Thyroid gland (tissue), 4 donors: ENCODE measurements at regions not wholly inside any gene's neighbourhood (a gene's known extent, or its start where the extent isn't known, plus 50 kb on each side); places are given as distances from the start of the nearest gene placed in this dataset.

ENCODE experiments used
- CTCF ChIP-seq, 6 experiments: fragments of 200-600 bp in 3 of 6; fragments of 450-650 bp in 3 of 6; sonication (generic) in 3 of 6; IDR thresholded peaks; one replicate each; pipeline ENCODE4 v1.5.1; 2016 to 2019; ENCODE audit warnings: antibody characterized with exemption in 6 of 6, mild to moderate bottlenecking in 2 of 6, inconsistent platforms in 1 of 6, moderate library complexity in 1 of 6
- POLR2A ChIP-seq, 2 donors: fragments of 450-650 bp; IDR thresholded peaks; one replicate each; pipeline ENCODE4 v1.6.1; 2017; ENCODE audit warnings: antibody characterized with exemption in 2 of 2, mild to moderate bottlenecking in 2 of 2, moderate library complexity in 1 of 2

GRCh38 chr5:68849906-68850305, 243.9 kb upstream of the SLC30A5 start:
- TF ChIP-seq CTCF (IDR thresholded peaks at IDR 0.05) (no peak), POLR2A (IDR thresholded peaks at IDR 0.05) (no peak)
